H9 (cell line): ENCODE measurements at regions not wholly inside any gene's neighbourhood (a gene's known extent, or its start where the extent isn't known, plus 50 kb on each side); places are given as distances from the start of the nearest gene placed in this dataset.

Source experiments
- DNase-seq: peaks from one replicate; pipeline ENCODE4 v3.0.0-alpha.2; 2017
- H2AFZ ChIP-seq: one replicate; pipeline ENCODE4 v1.6.1; 2013; ENCODE audit warnings: mild to moderate bottlenecking, low read length, control low read depth, moderate library complexity
- H2AK5ac ChIP-seq: 2 replicates; pipeline ENCODE4 v1.6.1; 2013; ENCODE audit warnings: low read length, control low read depth, mixed read lengths; ENCODE audit not compliant: insufficient read length
- H2BK120ac ChIP-seq: one replicate; pipeline ENCODE4 v1.6.1; 2013; ENCODE audit warnings: low read depth, mild to moderate bottlenecking, low read length, control low read depth, inconsistent platforms; ENCODE audit not compliant: poor library complexity, severe bottlenecking
- H2BK12ac ChIP-seq: 2 replicates; pipeline ENCODE4 v1.6.1; 2013; ENCODE audit warnings: low read length, control low read depth, mixed read lengths, low read depth; ENCODE audit not compliant: insufficient read length
- H2BK15ac ChIP-seq: 2 replicates; pipeline ENCODE4 v1.6.1; 2013; ENCODE audit warnings: low read depth, low read length, control low read depth
- H2BK20ac ChIP-seq: one replicate; pipeline ENCODE4 v1.6.1; 2013; ENCODE audit warnings: low read depth, mild to moderate bottlenecking, low read length, control low read depth, inconsistent platforms; ENCODE audit not compliant: poor library complexity, severe bottlenecking
- H2BK5ac ChIP-seq: 2 replicates; pipeline ENCODE4 v1.6.1; 2013; ENCODE audit warnings: low read length, control low read depth, mixed read lengths; ENCODE audit not compliant: insufficient read length
- H3K14ac ChIP-seq: 2 replicates; pipeline ENCODE4 v1.6.1; 2013; ENCODE audit warnings: low read length, control low read depth; ENCODE audit not compliant: insufficient read depth
- H3K18ac ChIP-seq: 2 replicates; pipeline ENCODE4 v1.6.1; 2013; ENCODE audit warnings: low read depth, mild to moderate bottlenecking, mixed read lengths, low read length, control low read depth; ENCODE audit not compliant: insufficient read length
- H3K23ac ChIP-seq: 2 replicates; pipeline ENCODE4 v1.6.1; 2013; ENCODE audit warnings: low read length, control low read depth, mixed read lengths, low read depth; ENCODE audit not compliant: insufficient read length
- H3K23me2 ChIP-seq: 2 replicates; pipeline ENCODE4 v1.6.1; 2013; ENCODE audit warnings: low read depth, mild to moderate bottlenecking, mixed read lengths, low read length, control low read depth; ENCODE audit not compliant: insufficient read length, poor library complexity, severe bottlenecking
- H3K27ac ChIP-seq: 2 replicates; pipeline ENCODE4 v1.5.1; 2013; ENCODE audit warnings: low read length, control low read depth, mixed read lengths, low read depth; ENCODE audit not compliant: insufficient read length
- H3K27me3 ChIP-seq: 2 replicates; pipeline ENCODE4 v1.6.1; 2013; ENCODE audit warnings: low read length, control low read depth, inconsistent platforms; ENCODE audit not compliant: insufficient read depth
- H3K4ac ChIP-seq: 2 replicates; pipeline ENCODE4 v1.6.1; 2013; ENCODE audit warnings: low read depth, mild to moderate bottlenecking, control low read depth, inconsistent platforms, low read length, moderate library complexity
- H3K4me1 ChIP-seq: 2 replicates; pipeline ENCODE4 v1.6.1; 2013; ENCODE audit warnings: low read length, control low read depth, inconsistent platforms; ENCODE audit not compliant: insufficient read depth
- H3K4me2 ChIP-seq: 2 replicates; pipeline ENCODE4 v1.6.1; 2013; ENCODE audit warnings: low read length, control low read depth, mixed read lengths; ENCODE audit not compliant: insufficient read length, insufficient read depth
- H3K56ac ChIP-seq: 2 replicates; pipeline ENCODE4 v1.6.1; 2013; ENCODE audit warnings: low read depth, mild to moderate bottlenecking, mixed read lengths, low read length, control low read depth; ENCODE audit not compliant: insufficient read length
- H3K79me1 ChIP-seq: 2 replicates; pipeline ENCODE4 v1.6.1; 2013; ENCODE audit warnings: low read depth, mild to moderate bottlenecking, moderate library complexity, low read length, control low read depth, inconsistent platforms; ENCODE audit not compliant: insufficient read depth, poor library complexity, severe bottlenecking
- H3K79me2 ChIP-seq: 2 replicates; pipeline ENCODE4 v1.6.1; 2013; ENCODE audit warnings: low read length, control low read depth, inconsistent platforms; ENCODE audit not compliant: insufficient read depth
- H3K9ac ChIP-seq: 2 replicates; pipeline ENCODE4 v1.6.1; 2013; ENCODE audit warnings: low read length, control low read depth, mixed read lengths; ENCODE audit not compliant: insufficient read length; ENCODE audit errors: extremely low read depth
- H3K9me3 ChIP-seq: one replicate; pipeline ENCODE4 v1.6.1; 2013; ENCODE audit warnings: low read depth, low read length, inconsistent platforms; ENCODE audit not compliant: control insufficient read depth
- H3T11ph ChIP-seq: one replicate; pipeline ENCODE4 v1.6.1; 2013; ENCODE audit warnings: mild to moderate bottlenecking, low read length, control low read depth, inconsistent platforms
- H4K20me1 ChIP-seq: one replicate; pipeline ENCODE4 v1.6.1; 2013; ENCODE audit not compliant: control insufficient read depth, insufficient read length, insufficient read depth
- H4K5ac ChIP-seq: 2 replicates; pipeline ENCODE4 v1.6.1; 2013; ENCODE audit warnings: low read depth, mild to moderate bottlenecking, mixed read lengths, low read length, control low read depth; ENCODE audit not compliant: insufficient read length
- H4K8ac ChIP-seq: replicated peaks from 2 replicates; pipeline ENCODE4 v1.6.1; 2013; ENCODE audit warnings: low read length, control low read depth, mixed read lengths, low read depth; ENCODE audit not compliant: insufficient read length
- H4K91ac ChIP-seq: 2 replicates; pipeline ENCODE4 v1.6.1; 2013; ENCODE audit warnings: low read depth, mild to moderate bottlenecking, moderate library complexity, mixed read lengths, low read length, control low read depth; ENCODE audit not compliant: insufficient read length
- H3K27ac Mint-ChIP-seq, 3 experiments: 2 replicates in 2 of 3; 3 replicates in 1 of 3; pipeline ENCODE4 v1.8.0; 2020 to 2021; ENCODE audit warnings: mixed read lengths in 3 of 3, mild to moderate bottlenecking in 1 of 3, moderate library complexity in 1 of 3
- H3K27me3 Mint-ChIP-seq: 2 replicates; pipeline ENCODE4 v1.8.0; 2021; ENCODE audit warnings: low read depth, mild to moderate bottlenecking, moderate library complexity, mixed read lengths
- H3K36me3 Mint-ChIP-seq, 3 experiments: 2 replicates in 2 of 3; 3 replicates in 1 of 3; pipeline ENCODE4 v1.8.0; 2020 to 2021; ENCODE audit warnings: low read depth in 3 of 3, mixed read lengths in 3 of 3; ENCODE audit not compliant: insufficient read depth in 1 of 3
- H3K4me1 Mint-ChIP-seq, 2 experiments: 2 replicates each; pipeline ENCODE4 v1.8.0; 2020; ENCODE audit warnings: mixed read lengths in 2 of 2
- H3K4me3 Mint-ChIP-seq, 2 experiments: 2 replicates in 1 of 2; 3 replicates in 1 of 2; pipeline ENCODE4 v1.8.0; 2020 to 2021; ENCODE audit warnings: mild to moderate bottlenecking in 2 of 2, mixed read lengths in 2 of 2, moderate library complexity in 1 of 2
- H3K9me3 Mint-ChIP-seq, 2 experiments: 2 replicates in 1 of 2; 3 replicates in 1 of 2; pipeline ENCODE4 v1.8.0; 2020; ENCODE audit warnings: mild to moderate bottlenecking in 2 of 2, mixed read lengths in 2 of 2, moderate library complexity in 1 of 2
- CTCF ChIP-seq: fragments of 200-600 bp; sonication (generic); conservative IDR thresholded peaks from 3 replicates; pipeline ENCODE4 v1.8.0; 2021; ENCODE audit warnings: antibody characterized with exemption, mild to moderate bottlenecking
- WGBS: extraction: QIAGEN DNeasy Blood & Tissue Kit; methylation state at CpG from one replicate; pipeline ENCODE4 v1.1.7; 2013; ENCODE audit warnings: missing lambda C conversion rate, low lambda C conversion rate, mixed read lengths; ENCODE audit not compliant: insufficient read length; ENCODE audit errors: extremely low coverage; 5-methylcytosine and 5-hydroxymethylcytosine counted together

- Mint-ChIP-seq H3K36me3 (no peaks in the 10 kb centered on the region), H3K4me3 (no peak overlapping the region), H3K27ac (peak overlapping the region in 1 of 3 experiments; percentile 18; a peak in 2 of 7 replicates), H3K27me3 (peaks cover 7% of the 10 kb centered on the region), H3K4me1 (peaks cover 14 to 17% of the 10 kb centered on the region in 2 experiments), H3K9me3 (no peaks in the 10 kb centered on the region)
- WGBS, result no CpG with 5 or more reads among the region's 8 CpGs
- no peak overlapping the region for H3K23ac ChIP-seq
- H3K56ac ChIP-seq, result no peak overlapping the region
- no peak for DNase-seq
- no peak overlapping the region for H3K4me2 ChIP-seq
- no peak for TF ChIP-seq CTCF
- no peak overlapping the region for H3K14ac ChIP-seq
- H2AK5ac ChIP-seq, result no peak overlapping the region
- H4K8ac ChIP-seq, result no peak overlapping the region
- no peaks in the 10 kb centered on the region for H3K9me3 ChIP-seq
- H2BK12ac ChIP-seq, result no peak overlapping the region
- H3K18ac ChIP-seq, result no peak overlapping the region
- H3K4me1 ChIP-seq, result 0 out of 2 replicates have a peak, but pooled peaks cover 2% of the 10 kb centered on the region
- no peak overlapping the region for H3K27ac ChIP-seq
- no peaks in the 10 kb centered on the region for H4K20me1 ChIP-seq
- no peak overlapping the region for H2BK5ac ChIP-seq
- no peak overlapping the region for H2BK20ac ChIP-seq
- H4K91ac ChIP-seq, result no peak overlapping the region
- H3T11ph ChIP-seq, result no peak overlapping the region
- no peaks in the 10 kb centered on the region for H3K79me2 ChIP-seq
- H3K79me1 ChIP-seq, result no peaks in the 10 kb centered on the region
- H3K23me2 ChIP-seq, result no peaks in the 10 kb centered on the region
- H4K5ac ChIP-seq, result no peak overlapping the region
- no peaks in the 10 kb centered on the region for H3K27me3 ChIP-seq
- H2BK120ac ChIP-seq, result no peak overlapping the region
- no peak overlapping the region for H3K4ac ChIP-seq
- no peak overlapping the region for H2BK15ac ChIP-seq
- no peak overlapping the region for H2AFZ ChIP-seq
- H3K9ac ChIP-seq, result no peak overlapping the region
These were observed 232.3 kb upstream of the MYT1L start for GRCh38 chr2:2563309-2563860.
